Non-pigmented ciliary epithelial cell (primary cell): ENCODE measurements at regions not wholly inside any gene's neighbourhood (a gene's known extent, or its start where the extent isn't known, plus 50 kb on each side); places are given as distances from the start of the nearest gene placed in this dataset.
A peak's percentile ranks its signal among the peaks of the same experiment; 100 is the strongest.

ENCODE experiments used
- DNase-seq: peaks from one replicate; pipeline ENCODE4 v3.0.0-alpha.2; 2010; ENCODE audit warnings: low read depth

DNA sequence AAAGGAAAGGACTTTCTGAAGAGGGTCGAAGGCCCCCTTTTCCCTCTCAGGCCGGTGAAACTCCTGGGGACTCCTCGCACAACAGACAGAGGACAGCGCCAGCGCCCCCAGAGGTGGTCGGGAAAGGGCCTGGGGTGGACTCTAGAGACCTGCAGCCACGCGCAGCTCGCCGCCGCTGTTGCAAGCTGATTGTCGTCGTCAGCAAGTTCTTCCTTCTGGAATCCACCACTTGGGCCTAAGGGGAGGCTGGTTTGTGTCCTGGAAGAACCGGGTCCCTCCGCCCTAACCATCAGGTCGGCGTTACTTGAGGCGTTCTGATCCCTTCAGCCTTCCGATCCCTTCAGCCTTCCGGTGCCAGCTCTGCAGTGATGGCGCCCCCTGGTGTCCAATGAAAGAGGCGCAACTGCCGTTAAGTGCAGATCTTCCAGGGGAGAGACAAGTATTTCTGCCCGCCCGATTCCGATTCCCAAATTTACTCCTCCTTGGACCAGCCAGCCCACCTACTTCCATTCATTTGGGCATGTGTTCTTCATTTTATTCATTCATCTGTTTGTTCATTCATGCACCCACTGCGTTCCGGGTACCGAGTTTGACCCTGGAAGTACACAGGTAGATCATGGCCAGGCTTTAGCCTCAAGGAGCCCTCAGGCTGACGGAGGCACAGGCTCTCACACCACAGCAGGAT, 77.2 kb upstream of the SLC6A11 start:
- peak; percentile 23 for DNase-seq

DNA sequence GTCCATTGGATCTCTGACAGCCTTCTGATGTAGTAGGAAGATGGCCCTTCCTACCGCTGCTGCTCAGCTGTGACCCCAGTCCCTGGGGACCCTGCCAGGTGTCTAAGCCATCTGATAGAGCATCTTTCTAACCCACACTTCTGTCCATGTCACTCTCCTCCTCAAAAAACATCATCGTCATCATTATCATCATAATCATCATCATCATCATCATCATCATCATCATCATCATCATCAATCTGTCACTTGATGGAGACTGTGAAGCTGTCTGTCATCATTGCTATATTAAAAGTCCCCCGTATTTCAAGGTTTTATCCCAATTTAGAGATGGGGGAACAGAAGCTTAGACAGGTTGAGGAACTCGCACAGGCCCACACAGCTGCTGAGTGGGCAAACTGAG, 75.1 kb upstream of the SLC6A11 start:
- no peak for DNase-seq

DNA sequence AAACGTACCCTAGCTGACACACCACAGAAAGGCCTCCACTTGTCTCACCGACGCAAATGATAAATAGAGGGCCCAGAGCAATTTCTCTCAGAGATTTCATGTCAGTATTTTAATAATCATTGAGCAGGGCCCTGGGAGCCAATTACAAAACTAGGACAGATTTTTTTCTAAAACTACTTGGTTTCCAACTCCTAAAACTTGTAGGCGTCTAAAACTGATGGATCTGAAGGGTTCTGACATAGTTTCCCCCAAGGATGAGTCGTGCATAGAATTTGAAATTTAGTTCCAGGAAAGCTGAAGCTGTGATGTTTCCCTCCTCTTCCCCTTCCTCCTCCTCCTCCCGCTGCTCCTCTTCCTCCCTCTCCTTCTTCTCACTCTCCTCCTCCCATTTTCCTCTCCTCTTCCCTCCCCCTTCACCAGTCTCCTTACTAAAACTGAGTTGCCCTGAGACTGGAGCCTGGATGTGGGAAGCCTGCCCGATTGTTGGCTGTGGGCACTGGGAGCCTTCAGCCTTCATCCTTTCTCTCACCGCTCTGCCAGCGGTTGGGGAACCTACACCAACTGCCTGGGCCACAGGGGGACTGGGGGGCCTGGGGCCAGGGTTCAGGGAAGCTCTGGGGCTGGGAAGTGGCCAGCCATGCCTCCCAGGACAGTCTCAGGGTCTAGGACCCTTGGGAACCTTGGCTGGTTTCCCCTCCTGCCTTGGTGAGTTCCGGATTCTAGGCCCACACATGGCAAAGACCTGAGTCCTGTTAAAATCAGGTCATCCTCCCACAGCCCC, 73.9 kb upstream of the SLC6A11 start:
- no peak for DNase-seq

DNA sequence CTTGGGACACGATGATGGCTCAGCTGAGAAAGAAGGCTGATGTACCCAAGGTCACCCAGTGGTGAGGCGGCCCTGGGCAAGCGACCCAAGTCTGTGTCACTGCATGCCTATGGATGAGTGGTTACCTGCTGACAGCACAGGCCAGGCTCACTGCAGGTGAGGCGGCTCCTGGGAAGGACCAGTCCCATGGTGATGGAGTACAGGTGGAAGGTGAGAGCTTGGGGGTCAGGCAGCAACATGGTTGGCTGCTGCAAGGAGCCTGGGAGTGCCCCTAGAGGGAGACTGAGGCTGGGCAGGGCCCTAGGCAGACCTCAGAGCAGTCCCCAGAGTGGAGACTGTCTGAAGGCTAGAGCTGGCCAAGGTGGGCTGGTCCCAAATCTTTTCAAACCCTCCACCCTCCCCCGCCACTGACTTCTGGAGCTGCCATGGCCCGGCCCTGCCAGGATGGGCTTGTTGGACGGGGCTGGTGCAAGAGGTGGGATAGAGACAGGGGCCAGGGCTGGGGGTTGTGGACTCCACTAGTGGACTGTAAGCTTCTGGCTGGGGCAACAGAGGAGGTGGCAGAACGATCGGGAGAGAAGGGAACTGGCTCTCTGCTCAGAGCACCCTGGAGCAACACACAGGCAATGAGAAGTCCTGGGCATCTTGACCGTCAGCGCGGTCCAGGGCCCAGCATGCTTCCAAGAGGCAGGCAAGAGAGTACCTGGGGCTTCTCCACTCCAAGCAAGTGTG, 72.5 kb upstream of the SLC6A11 start:
- DNase-seq, result no peak

DNA sequence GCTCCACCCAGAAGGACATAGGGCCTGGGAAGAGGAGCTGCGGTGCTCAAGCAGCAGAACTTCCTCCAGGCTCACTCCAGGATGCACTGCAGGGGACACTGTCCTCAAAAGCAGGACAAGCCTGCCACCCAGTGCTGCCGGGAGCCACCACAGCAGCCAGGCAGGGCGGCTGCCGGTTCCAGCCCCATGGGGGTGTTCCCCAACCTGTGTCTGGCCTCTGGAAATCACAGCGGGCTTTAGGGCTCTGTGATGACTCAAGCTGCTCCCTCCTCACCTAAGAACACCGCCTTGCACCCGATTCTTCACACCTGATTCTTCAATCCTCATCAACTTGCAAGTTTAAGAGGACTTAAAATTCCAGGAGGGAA, 71.9 kb upstream of the SLC6A11 start:
- no peak for DNase-seq

DNA sequence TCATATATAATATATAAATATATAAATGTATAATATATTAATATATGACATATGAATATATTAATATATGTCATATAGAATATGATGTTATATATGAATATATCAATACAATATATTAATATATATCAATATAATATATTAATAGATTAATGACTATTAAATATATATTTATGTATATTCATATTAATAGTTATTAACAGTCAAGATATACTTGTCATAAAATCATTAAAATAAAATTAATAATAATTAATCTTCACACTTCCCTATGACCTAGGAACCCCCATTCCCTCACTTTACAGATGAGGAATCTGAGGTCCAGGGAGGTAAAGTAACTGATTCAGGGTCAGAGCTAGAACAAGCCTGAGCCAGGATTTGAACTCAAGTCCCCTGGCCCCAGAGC, 70.6 kb upstream of the SLC6A11 start:
- DNase-seq, result no peak

DNA sequence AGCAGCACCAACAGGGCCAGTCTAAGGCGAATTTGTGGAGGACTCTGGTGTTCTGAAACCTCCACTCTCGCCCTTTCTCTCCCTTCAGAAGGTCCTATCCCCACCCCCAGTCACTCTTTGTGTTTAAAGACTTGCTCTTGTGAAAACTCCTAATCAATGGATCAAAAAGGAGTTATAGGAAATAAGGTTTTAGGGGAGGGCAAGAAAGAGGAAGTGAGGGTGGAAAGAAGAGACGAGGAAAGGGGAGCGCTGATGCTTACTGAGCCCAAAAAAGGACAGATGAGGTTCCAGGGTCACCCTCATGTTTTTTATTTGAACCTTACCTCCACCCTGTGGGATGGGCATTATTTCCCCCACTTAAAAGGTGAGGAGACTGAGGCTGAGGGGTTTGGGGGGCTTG, 70.0 kb upstream of the SLC6A11 start:
- DNase-seq, result no peak

DNA sequence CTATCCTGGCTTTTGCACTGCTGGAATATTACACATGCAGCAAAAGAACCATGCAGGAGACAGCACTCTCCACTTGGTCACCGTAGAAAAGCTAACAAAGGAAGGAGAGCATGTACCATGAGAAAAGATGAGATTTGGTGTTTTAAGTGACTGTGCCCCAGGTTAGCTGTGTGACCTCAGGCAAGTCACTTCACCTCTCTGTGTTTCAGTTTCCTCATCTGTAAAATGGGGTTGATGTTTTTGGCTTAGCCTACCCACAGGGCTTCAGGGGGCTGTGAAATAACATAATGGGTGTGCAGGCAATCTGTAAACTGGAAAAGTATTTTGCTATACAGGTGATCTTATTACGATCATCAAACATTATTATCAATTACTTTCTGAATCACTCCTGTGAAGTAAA, 69.3 kb upstream of the SLC6A11 start:
- DNase-seq, result no peak

DNA sequence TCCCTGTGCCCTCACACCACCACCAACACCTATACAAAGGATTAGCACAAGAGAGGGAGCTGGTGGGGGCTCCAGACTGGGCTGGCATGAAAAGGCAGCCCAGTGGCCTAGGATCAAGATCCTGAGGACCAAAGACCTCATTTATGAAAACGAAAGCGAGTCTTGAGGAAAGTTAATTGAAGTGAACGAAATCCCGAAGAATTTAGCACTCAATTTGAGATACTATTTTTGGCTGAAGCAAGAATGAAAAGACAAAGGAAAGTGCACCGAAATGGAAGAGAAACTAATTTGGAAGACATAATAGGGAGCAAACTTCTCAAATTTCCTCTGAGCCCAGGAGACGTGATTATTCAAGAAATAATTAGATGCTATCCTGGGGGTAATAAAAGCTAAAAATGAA, 68.7 kb upstream of the SLC6A11 start:
- DNase-seq, result no peak

DNA sequence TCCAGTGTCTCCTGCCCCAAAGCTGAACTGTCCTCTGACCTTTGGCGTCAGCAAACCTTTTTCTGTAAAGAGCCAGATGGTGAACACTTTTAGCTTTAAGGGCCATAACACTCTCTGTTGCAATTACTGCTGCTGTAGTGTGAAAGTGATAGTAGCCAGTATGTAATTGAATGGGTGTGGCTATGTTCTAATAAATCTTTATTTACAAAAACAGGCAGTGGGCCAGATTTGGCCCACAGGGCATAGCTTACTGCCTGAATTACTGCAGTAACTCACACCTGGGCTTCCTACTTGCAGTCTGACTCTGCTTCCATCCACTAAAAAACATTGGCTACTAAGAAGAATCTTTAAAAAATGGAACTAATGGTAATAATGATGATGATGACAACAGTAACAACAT, 68.0 kb upstream of the SLC6A11 start:
- DNase-seq, result no peak

DNA sequence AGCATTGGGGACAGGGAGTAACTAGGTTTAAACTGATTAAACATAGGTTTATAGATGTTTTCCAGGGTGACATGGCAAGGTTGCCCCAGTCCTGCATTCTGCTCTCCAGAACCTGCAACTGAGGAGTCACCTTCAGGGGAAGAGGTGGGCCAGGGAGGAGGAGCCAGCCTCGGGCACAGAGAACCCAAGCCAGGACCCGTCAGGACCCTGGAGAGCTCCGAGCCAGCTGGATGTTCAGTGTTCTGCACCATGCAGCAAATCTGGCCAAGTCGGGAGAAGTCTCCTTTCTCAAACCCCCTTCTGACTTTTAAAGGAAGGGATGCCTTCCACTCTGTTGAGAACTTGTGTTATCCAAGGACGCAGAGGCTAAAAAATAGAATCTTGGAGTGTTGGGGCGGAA, 62.1 kb upstream of the SLC6A11 start:
- no peak for DNase-seq

DNA sequence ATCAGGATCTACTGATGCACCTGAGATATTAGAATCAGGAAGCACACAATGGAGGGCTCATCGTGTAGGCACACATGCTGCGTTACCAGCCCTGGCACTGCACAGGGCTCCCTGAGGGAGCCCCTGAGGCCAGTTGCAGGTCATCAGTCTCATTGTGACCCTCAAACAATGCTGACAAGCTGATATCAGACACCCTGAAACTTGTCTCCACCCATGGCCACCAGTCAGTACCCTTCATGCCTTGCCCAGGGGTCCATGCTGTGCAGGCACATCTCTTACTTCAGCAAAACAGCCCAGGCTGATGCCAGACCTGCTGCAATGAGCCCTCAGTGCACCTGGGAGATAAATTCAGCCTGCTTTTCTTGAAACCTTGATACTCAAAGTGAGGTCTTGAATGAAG, 59.5 kb upstream of the SLC6A11 start:
- DNase-seq, result no peak

DNA sequence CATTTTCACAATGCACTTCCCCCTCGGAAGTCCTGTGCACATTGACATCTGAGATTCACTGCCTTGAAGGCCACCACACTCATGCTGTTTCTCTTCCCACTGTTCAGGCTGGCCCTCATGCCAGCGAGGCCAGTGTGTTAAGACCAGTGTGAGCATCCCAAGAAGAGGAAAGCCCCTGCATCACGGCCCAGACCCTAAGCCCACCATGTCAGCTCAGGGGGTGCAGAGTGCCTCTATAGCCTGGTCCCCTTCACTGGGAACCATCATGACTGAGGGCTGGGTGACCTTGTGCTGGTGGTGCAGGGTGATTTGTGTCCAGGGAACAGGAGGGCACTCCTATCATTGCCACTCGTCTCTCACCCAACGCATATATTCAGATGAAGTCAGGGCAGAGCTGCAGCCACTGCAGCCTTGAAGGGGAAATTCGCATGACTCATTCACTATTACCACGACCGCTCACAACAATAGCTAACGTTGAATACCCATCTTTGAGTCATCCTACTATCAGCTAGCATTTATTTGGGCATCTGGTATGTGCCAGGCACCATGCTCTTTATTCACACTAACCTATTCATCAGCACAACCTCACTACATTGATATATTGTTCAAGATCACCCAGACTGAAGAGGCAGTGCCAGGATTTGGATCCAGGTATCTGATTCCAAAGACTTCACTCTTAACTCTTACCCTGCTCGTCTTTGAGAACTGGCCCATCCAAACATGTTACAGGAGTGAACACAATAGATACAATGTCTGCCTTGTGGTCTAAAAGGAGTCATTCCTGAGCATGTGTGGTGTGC, 58.8 kb upstream of the SLC6A11 start:
- DNase-seq, result no peak

DNA sequence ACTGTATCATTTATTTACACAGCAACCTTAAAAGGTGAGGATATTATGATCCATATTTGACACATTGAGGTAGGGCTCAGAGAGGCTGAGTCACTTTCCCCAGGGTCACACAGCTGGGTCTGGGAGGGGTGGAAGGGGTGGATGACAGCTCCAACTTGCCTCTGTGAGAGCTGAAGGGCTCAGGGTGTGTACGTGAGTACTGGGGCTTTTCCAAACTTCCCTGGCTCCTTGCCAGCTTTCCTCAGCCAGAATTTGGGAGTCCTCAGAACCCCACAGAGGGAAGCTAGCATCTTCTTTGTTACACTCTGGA, 58.3 kb upstream of the SLC6A11 start:
- no peak for DNase-seq

DNA sequence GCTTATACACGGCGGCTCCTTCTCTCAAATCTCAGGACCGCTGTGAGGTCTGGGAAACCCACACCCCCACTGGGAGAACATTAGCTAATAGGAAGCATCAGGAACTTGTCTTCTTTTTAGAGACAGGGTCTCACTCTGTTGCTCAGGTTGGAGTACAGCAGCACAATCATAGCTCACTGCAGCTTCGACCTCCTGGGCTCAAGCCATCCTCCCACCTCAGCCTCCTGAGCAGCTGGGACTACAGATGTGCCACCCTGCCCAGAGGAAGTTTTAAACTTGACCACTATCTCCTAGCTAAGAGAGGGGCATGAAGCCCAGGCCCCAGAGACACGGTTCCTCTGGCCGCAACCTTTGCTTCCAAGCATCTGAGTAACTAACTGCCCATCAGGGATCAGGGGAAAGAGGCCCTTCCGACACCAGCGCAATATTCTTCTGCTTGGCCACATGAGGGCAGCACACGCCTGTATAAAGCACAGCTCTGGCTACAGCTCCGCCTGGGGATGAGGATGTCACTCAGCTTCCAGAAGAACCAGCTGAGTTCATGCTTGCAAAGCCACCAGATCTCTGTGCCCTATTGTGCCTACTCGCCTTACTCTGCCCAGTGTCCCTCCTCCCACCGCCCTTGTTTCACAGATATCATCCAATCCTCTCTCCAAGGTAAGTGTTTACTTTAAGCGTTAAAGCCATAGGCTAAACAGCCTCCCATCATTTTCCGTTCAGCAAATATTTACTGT, 57.6 kb upstream of the SLC6A11 start:
- peak; percentile 34 for DNase-seq

DNA sequence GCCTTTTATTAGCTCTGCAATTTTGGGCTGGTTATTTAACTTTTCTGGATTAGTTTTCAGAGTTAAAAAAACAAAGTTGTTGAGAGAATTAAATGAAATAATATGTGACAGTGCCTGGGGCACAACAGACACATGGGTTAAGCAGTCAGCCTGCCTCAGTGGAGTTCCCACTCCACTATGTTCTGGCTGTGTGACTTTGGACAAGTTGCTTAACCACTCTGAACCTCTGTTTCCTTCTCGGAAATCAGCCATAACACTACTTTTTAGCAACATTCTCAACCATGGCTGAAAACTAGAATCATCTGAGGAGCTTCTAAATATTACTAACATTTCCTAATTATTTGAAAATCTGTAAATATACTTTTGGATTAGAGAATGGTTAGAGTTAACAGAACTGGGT, 56.5 kb upstream of the SLC6A11 start:
- no peak for DNase-seq

DNA sequence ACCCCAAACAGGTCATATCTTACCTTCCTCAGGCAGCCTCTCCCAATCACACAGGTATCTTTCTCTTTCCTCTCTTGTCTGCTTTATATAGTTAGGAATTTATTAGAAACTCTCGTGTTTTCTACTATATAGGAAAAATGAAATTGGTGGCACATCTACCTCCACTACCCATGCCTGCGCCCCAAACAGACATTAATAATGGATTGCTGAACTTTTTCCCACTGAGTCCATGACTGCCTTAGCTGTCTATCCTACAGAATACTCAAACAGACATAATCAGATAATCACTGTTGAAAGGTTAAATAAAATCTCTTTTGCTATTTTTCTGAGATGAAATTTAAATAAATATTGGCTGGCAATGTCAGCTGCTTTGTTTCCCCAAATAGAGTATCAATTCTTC, 55.8 kb upstream of the SLC6A11 start:
- no peak for DNase-seq

DNA sequence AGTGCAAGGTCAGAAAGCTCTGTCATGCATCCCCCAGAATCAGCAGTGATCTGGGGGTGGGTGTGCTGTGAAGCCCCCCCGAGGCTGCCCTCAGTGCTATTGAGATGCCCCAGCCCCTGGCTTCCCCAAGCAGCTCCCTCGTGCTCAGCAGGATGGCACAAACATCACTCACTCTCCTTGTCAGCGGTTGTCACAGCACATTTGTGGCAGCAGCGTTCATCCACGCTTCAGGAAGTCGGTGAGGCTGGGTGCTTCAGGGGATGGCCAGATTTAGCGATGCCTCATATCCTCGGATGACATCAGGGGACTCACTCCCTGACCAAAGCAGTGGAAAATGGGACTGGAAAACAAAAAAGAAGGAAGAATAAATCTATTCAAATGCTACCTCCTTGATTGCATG, 54.4 kb upstream of the SLC6A11 start:
- no peak for DNase-seq

DNA sequence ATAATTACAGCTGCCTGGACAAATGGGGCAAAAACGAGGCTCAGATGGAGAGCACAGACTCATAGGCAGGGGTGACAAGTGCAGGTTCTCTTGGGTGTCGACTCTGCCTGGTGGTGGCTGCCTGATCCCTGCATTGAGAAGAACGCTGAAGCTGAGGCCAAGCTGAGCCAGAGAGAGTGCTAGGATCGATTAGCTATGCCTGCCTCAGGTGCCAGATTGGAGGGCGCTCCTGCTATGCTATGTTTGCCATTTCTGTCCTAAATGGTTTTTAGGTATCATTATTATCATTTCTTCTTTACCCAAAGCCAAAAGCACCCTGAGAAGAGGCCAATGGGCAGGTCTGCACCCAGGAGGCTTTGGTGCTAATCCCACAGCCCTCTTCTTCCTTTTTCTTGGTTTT, 53.9 kb upstream of the SLC6A11 start:
- no peak for DNase-seq

DNA sequence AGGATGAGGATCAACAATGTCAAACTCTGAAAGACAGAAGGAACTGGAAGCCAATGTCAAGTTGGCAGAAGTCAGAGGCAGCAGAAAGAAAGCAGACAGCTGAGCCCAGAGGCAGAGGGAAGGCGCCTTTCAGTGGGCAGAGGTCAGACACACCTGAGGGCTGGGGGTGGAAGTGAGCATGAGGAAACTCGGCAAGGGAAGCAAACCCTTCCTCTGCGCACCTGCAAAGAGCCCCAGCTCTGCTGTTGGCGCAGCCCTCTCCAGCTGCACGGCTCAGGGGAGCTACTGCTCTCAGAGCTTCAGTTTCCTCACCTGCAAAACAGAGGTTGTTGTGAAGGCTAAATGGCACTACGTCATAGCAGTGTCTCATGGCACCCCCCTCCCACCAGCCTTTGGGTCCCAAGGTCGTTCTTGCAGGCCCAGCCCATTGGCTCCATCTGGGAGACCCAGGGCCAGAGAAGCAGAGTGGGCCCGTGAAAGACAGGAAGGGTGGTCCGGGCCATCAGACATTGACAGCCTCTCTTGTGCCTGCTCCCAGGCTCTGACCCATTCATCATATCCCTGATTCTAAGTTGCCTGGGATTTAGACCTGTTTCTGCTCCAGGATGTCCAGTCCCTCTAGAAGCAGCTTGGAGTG, 53.3 kb upstream of the SLC6A11 start:
- DNase-seq, result no peak

DNA sequence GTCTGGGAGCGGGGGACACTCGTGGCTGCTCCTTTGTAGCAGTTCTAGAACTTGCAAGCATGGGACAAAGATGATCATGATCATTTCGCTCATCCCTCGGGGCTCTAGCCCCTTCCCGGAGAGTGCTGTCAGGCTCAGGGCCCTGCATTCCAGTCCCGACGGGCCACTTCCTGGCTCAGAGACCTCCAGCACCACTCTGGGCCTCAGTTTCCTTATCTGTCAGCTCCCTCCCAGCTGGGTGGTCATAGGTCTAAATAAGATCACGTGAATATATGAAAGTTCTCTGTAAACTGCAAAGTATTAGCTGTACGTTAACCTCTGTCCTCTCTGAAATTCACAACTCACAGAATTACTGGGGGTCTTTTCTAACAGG, 52.8 kb upstream of the SLC6A11 start:
- no peak for DNase-seq

DNA sequence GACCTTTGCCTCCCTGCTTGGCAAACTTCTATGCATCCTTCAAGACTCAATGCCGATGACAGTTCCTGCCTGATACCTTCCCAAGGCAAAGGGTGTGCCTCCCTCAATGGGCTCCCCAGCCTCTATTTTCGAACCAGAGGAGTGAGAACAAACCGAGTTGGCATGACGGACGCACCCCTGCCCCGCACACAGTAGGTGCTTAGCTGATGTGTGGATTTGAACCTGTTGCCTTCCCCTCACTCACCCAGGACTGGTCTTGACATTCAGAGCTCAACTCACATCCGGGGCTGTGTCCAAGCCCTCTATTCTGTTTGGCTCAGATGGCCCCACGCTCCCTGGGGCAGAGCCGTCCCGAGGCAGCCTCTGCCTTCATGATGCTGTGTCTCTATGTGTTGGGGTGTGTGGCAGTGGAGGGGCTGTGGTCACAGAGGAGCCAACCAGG, 52.2 kb upstream of the SLC6A11 start:
- DNase-seq, result no peak
